GM21423 (cell line): ENCODE measurements at regions not wholly inside any gene's neighbourhood (a gene's known extent, or its start where the extent isn't known, plus 50 kb on each side); places are given as distances from the start of the nearest gene placed in this dataset.

Experiments
- ATAC-seq: cut with Tn5 transposase; IDR thresholded peaks from one replicate; pipeline ENCODE4 v1.9.1; 2021; ENCODE audit warnings: mild to moderate bottlenecking, moderate library complexity; ENCODE audit not compliant: unreplicated experiment

GRCh38 chr3:34851137-34851536 is 788.2 kb upstream of the ARPP21 start:
- ATAC-seq = no peak

DNA sequence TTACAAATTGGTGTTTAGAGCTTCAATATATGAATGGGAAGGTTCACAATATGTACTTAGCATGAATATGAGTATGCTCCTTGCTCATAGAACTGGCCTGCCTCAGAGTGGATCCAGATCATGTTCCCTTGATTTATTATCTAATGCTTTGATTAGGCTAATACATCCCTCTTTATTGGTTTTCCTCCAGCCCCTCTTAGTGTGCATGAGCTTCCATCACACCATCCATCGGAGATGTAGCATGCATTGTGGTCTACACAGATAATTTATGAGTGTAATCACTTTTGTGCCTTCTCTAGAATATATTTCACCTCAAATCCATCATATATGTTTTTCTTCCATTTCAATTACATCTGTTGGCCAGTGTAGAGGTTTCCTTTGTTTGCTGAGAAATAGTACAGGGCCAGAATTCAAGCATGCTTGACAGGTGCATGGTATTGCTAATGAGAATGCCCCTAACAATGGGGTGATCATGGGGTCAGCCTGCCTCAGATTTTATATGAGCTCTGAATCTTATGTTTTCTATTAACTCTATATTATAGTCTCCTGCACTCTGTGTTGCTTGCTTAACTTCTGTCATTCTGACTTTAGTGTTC is 786.4 kb upstream of the ARPP21 start:
- no peak for ATAC-seq

- no peak for ATAC-seq
Observed at GRCh38 chr3:34856081-34856947, 783.0 kb upstream of the ARPP21 start.

GRCh38 chr3:34858067-34858660 is 781.2 kb upstream of the ARPP21 start:
- ATAC-seq = no peak

- ATAC-seq = no peak
Observed at GRCh38 chr3:34859746-34860145, 779.6 kb upstream of the ARPP21 start.

DNA sequence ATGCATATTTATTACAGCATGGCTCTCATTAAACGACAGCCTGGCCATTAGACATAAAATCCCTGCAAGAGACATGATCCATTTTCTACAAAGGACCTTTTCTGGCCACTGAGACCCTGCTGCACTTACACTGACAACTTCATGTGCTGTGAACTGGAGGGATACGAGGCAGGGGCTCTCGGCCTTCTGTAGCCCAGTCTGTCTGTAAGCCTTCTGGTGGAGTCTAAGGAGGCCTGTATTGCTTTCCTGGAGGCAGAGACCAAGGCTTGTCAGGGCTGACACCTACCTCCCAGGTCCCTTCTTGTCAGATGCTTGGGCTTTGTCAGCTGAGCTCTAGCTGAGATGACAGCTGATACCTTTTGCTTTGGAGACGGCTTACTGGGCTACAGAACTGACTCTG is 776.9 kb upstream of the ARPP21 start:
- ATAC-seq = no peak

DNA sequence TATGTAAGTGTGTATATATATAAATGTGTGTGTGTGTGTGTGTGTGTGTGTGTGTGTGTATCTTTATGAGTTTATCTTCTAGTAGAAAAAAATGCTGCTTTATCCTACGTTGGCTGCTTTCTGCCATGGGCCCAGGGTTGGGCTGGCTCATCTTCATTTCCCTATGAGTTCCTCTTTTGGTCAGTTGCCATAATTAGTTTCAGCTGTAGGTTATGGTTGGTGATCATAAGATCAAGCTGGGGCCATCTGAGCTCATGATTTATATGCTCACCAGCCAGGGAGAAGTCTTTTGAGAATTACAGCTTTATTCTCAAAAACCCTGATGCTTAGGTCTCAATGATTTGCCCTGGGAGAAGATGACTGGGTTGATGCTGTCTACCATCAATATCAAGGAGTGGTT is 775.8 kb upstream of the ARPP21 start:
- ATAC-seq = no peak

GRCh38 chr3:34864011-34864410 is 775.3 kb upstream of the ARPP21 start:
- no peak for ATAC-seq

DNA sequence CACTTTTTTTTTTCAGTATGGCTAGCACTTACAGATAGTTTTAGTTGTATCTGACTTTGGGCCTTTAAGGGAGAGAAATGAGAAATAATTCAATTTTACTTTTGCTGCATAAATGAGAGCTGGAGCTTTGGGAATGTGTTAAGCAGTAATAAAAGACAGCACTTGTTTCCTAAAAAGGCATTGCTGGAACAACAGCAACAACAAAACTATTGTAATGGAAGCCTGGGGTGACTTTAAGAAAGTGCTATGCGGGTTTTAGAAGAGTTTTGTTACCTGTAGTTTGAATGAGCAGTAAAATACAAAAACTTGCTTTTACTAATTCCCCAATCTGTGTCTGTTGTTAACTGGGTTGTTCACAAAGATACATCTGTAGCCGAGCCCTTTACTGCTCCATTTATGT is 774.0 kb upstream of the ARPP21 start:
- ATAC-seq = no peak

- ATAC-seq = no peak
Observed at GRCh38 chr3:34868935-34869334, 770.4 kb upstream of the ARPP21 start.

DNA sequence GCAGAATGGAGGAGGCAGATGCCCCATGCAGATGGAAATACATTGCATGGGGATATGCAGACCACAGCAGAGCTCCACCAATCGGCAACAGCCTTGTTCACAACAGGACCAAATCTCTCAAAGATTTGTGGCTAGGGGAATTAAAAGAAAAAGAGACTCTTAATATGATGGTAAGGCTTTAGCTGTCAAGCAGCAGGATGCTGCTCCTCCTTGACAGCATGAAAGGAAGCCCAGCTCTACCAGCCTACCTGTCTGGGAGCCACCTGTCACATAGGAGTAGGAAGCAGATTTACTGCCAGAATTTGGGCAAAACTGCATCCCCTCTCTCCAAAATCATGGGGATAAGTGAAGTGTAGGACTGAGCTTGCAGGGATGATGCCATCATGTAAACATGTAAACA is 769.6 kb upstream of the ARPP21 start:
- no peak for ATAC-seq

DNA sequence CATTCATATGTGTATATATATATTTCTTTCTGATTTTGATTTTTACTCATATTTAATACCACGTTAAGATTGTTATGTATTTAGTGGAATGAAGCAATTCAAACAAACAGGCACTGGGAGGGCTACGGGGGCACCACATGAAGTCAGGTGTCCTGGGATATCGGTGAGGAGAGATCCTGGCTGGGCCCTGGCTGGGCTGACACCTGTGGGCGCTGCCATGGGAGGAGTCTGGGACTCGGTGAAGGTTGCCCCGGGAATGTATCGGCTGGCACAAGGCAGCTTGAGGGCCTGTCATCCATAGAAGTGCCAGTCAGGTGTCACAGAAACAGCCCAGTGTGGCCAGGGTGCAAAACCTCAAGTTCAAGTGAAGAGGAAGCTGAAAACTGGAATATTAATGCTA is 766.9 kb upstream of the ARPP21 start:
- ATAC-seq = no peak

DNA sequence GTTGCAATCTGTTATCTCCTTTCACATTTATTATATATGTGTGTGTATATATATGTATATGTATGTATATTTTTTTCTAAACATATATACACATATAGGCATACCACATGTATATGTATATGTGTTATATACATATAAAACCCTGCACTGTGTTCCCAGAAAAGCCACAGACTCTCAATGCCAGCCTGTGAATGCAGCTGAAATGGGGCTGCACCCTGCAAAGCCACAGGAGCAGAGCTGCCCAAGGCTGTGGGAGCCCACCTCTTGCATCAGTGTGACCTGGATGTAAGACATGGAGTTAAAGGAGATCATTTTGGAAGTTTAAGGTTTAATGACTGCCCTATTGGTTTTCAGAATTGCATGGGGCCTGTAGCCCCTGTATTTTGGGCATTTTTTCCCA is 762.3 kb upstream of the ARPP21 start:
- no peak for ATAC-seq

DNA sequence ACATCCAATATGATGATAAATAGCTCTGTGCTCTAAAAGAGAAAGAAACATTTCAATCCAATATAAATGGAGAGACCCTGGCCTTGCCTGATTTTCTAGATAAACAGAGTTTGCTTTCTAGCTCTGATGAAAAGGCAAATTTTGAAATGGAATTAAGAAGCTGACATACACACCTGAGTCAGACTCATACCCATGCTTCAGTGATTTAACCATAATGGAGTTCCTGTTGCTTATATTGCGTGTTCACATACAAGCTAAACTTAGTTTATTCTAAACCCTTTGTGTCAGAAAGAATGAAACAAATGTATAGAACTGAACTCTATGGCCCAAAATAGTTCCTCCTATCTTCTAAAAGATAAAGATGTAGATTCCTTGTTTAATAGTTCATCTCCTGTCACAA is 760.8 kb upstream of the ARPP21 start:
- no peak for ATAC-seq

GRCh38 chr3:34881026-34881425 is 758.3 kb upstream of the ARPP21 start:
- no peak for ATAC-seq

- ATAC-seq = no peak
Observed at GRCh38 chr3:34882764-34883163, 756.6 kb upstream of the ARPP21 start.

- no peak for ATAC-seq
Observed at GRCh38 chr3:34884007-34884406, 755.3 kb upstream of the ARPP21 start.

- no peak for ATAC-seq
Observed at GRCh38 chr3:34886443-34886842, 752.9 kb upstream of the ARPP21 start.

- ATAC-seq = no peak
Observed at GRCh38 chr3:34889641-34890040, 749.7 kb upstream of the ARPP21 start.

- no peak for ATAC-seq
Observed at GRCh38 chr3:34890247-34890646, 749.1 kb upstream of the ARPP21 start.

GRCh38 chr3:34891941-34892340 is 747.4 kb upstream of the ARPP21 start:
- no peak for ATAC-seq

GRCh38 chr3:34895841-34896240 is 743.5 kb upstream of the ARPP21 start:
- no peak for ATAC-seq
